Trophoblast cell (in vitro differentiated cells and primary cell): ENCODE measurements at regions not wholly inside any gene's neighbourhood (a gene's known extent, or its start where the extent isn't known, plus 50 kb on each side); places are given as distances from the start of the nearest gene placed in this dataset.

ENCODE experiments used
- DNase-seq, 2 donors: peaks; one replicate each; pipeline ENCODE4 v3.0.0-alpha.2; 2016
- H2AFZ ChIP-seq: 2 replicates; pipeline ENCODE4 v1.6.1; 2013; ENCODE audit warnings: low read length, moderate library complexity, mild to moderate bottlenecking; ENCODE audit not compliant: insufficient read depth, poor library complexity
- H2AK5ac ChIP-seq: 2 replicates; pipeline ENCODE4 v1.6.1; 2013; ENCODE audit warnings: mild to moderate bottlenecking, low read length
- H2BK120ac ChIP-seq: 2 replicates; pipeline ENCODE4 v1.6.1; 2013; ENCODE audit warnings: low read length, mild to moderate bottlenecking, moderate library complexity; ENCODE audit not compliant: insufficient read depth, poor library complexity
- H2BK12ac ChIP-seq: 2 replicates; pipeline ENCODE4 v1.6.1; 2013; ENCODE audit warnings: mild to moderate bottlenecking, low read length, moderate library complexity
- H2BK5ac ChIP-seq: 2 replicates; pipeline ENCODE4 v1.6.1; 2013; ENCODE audit warnings: low read length, low read depth, moderate library complexity, mild to moderate bottlenecking; ENCODE audit not compliant: poor library complexity
- H3K14ac ChIP-seq: 2 replicates; pipeline ENCODE4 v1.6.1; 2013; ENCODE audit warnings: mild to moderate bottlenecking, low read length
- H3K18ac ChIP-seq: 2 replicates; pipeline ENCODE4 v1.6.1; 2013; ENCODE audit warnings: mild to moderate bottlenecking, low read length
- H3K23ac ChIP-seq: 2 replicates; pipeline ENCODE4 v1.6.1; 2013; ENCODE audit warnings: low read length
- H3K27ac ChIP-seq: 2 replicates; pipeline ENCODE4 v1.5.1; 2013; ENCODE audit warnings: low read depth, mild to moderate bottlenecking, inconsistent platforms, low read length, moderate library complexity
- H3K27me3 ChIP-seq: 2 replicates; pipeline ENCODE4 v1.6.1; 2013; ENCODE audit warnings: inconsistent platforms, mild to moderate bottlenecking, low read length, moderate library complexity; ENCODE audit not compliant: insufficient read depth
- H3K36me3 ChIP-seq, 2 experiments: 1 replicate in 1 of 2; 2 replicates in 1 of 2; pipeline ENCODE4 v1.6.1; 2013; ENCODE audit warnings: low read length in 2 of 2, mild to moderate bottlenecking in 2 of 2, moderate library complexity in 1 of 2; ENCODE audit not compliant: insufficient read depth in 2 of 2, control insufficient read depth in 1 of 2
- H3K4ac ChIP-seq: 2 replicates; pipeline ENCODE4 v1.6.1; 2013; ENCODE audit warnings: low read depth, mild to moderate bottlenecking, low read length, moderate library complexity
- H3K4me1 ChIP-seq, 2 experiments: 1 replicate in 1 of 2; 2 replicates in 1 of 2; pipeline ENCODE4 v1.6.1; 2013; ENCODE audit warnings: low read length in 2 of 2, mild to moderate bottlenecking in 2 of 2, moderate library complexity in 1 of 2; ENCODE audit not compliant: insufficient read depth in 2 of 2, control insufficient read depth in 1 of 2
- H3K4me2 ChIP-seq: 2 replicates; pipeline ENCODE4 v1.6.1; 2013; ENCODE audit warnings: inconsistent platforms, mild to moderate bottlenecking, low read length, moderate library complexity
- H3K4me3 ChIP-seq: 2 replicates; pipeline ENCODE4 v1.5.1; 2013; ENCODE audit warnings: mild to moderate bottlenecking, low read depth, low read length, inconsistent platforms
- H3K79me1 ChIP-seq: one replicate; pipeline ENCODE4 v1.6.1; 2013; ENCODE audit warnings: low read length
- H3K79me2 ChIP-seq: 2 replicates; pipeline ENCODE4 v1.6.1; 2013; ENCODE audit warnings: low read length, mild to moderate bottlenecking; ENCODE audit not compliant: control insufficient read depth, insufficient read depth, poor library complexity
- H3K9ac ChIP-seq: 2 replicates; pipeline ENCODE4 v1.6.1; 2013; ENCODE audit warnings: mild to moderate bottlenecking, low read length
- H3K9me3 ChIP-seq: 2 replicates; pipeline ENCODE4 v1.6.1; 2013; ENCODE audit warnings: low read depth, mild to moderate bottlenecking, control low read depth, inconsistent platforms, low read length; ENCODE audit not compliant: insufficient read depth
- H4K12ac ChIP-seq: 2 replicates; pipeline ENCODE4 v1.6.1; 2013; ENCODE audit warnings: low read depth, mild to moderate bottlenecking, low read length, moderate library complexity
- H4K8ac ChIP-seq: 2 replicates; pipeline ENCODE4 v1.6.1; 2013; ENCODE audit warnings: low read depth, mild to moderate bottlenecking, low read length, moderate library complexity
- H4K91ac ChIP-seq: one replicate; pipeline ENCODE4 v1.6.1; 2013; ENCODE audit warnings: low read depth, mild to moderate bottlenecking, low read length, moderate library complexity
- WGBS: extraction: QIAGEN DNeasy Blood & Tissue Kit; methylation state at CpG from one replicate; pipeline ENCODE4 v1.1.7; 2013; ENCODE audit warnings: missing lambda C conversion rate; ENCODE audit not compliant: insufficient read length, insufficient coverage; ENCODE audit errors: extremely low coverage; 5-methylcytosine and 5-hydroxymethylcytosine counted together

DNA sequence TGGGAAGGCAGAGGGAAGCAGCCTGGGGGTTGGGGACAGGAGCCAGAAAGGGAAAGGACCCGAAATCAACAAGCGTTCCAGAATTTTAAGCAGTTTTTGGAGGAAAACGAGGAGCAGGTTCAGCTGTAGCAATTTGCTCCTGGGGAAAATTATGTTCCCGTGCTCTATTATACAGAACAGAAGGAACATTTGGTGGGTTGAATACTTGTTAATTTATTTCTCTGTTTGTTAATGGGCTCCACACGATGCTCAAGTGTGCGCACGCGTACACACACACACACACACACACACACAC lies 149.2 kb upstream of the LINGO1 start:
- no peak overlapping the region for H3K4me3 ChIP-seq
- WGBS: no CpG with 5 or more reads among the region's 8 CpGs
- H3K79me2 ChIP-seq: no peaks in the 10 kb centered on the region
- no peak overlapping the region for H2BK5ac ChIP-seq
- no peak overlapping the region for H4K8ac ChIP-seq
- no peak overlapping the region for H3K4me2 ChIP-seq
- no peak overlapping the region for H2AK5ac ChIP-seq
- H3K27ac ChIP-seq: no peak overlapping the region
- H3K9ac ChIP-seq: no peak overlapping the region
- H3K27me3 ChIP-seq: no peaks in the 10 kb centered on the region
- no peak overlapping the region for H4K91ac ChIP-seq
- peaks cover 0 to 5% of the 10 kb centered on the region in 2 experiments for H3K4me1 ChIP-seq
- peaks cover 5% of the 10 kb centered on the region for H3K9me3 ChIP-seq
- H3K23ac ChIP-seq: no peak overlapping the region
- H2AFZ ChIP-seq: no peak overlapping the region
- H3K14ac ChIP-seq: no peak overlapping the region
- no peak overlapping the region for H4K12ac ChIP-seq
- no peak overlapping the region for H2BK12ac ChIP-seq
- H2BK120ac ChIP-seq: no peak overlapping the region
- no peaks in the 10 kb centered on the region for H3K79me1 ChIP-seq
- no peaks in the 10 kb centered on the region for H3K36me3 ChIP-seq
- no peak overlapping the region for H3K18ac ChIP-seq
- DNase-seq: no peak
- no peak overlapping the region for H3K4ac ChIP-seq

GRCh38 chr15:77781151-77781945 lies 148.6 kb upstream of the LINGO1 start:
- no peak overlapping the region for H3K27ac ChIP-seq

GRCh38 chr15:77778802-77779201 lies 146.1 kb upstream of the LINGO1 start:
- Histone ChIP-seq H2BK120ac (no peak overlapping the region), H4K12ac (no peak overlapping the region), H3K79me1 (no peaks in the 10 kb centered on the region), H3K14ac (no peak overlapping the region), H3K27ac (no peak overlapping the region), H3K79me2 (no peaks in the 10 kb centered on the region), H4K8ac (no peak overlapping the region), H3K36me3 (no peaks in the 10 kb centered on the region), H3K27me3 (no peaks in the 10 kb centered on the region), H2BK5ac (no peak overlapping the region), H3K9me3 (peaks cover 5% of the 10 kb centered on the region), H3K9ac (no peak overlapping the region), H2AK5ac (no peak overlapping the region), H2BK12ac (no peak overlapping the region), H4K91ac (no peak overlapping the region), H3K4me2 (no peak overlapping the region), H3K4me3 (no peak overlapping the region), H3K4ac (no peak overlapping the region), H3K18ac (no peak overlapping the region), H3K4me1 (peaks cover 0 to 5% of the 10 kb centered on the region in 2 experiments), H2AFZ (no peak overlapping the region), H3K23ac (no peak overlapping the region)
- WGBS: no CpG with 5 or more reads among the region's 5 CpGs
- no peak for DNase-seq

More at GRCh38 chr15:77781151-77781945, 148.6 kb upstream of the LINGO1 start:
- Histone ChIP-seq H2AK5ac (no peak overlapping the region), H2BK5ac (no peak overlapping the region), H2BK120ac (no peak overlapping the region), H3K4ac (no peak overlapping the region), H3K18ac (no peak overlapping the region), H3K27me3 (no peaks in the 10 kb centered on the region), H3K14ac (no peak overlapping the region), H3K4me3 (no peak overlapping the region), H3K4me2 (no peak overlapping the region), H3K9me3 (peaks cover 5% of the 10 kb centered on the region), H2AFZ (no peak overlapping the region), H3K4me1 (peaks cover 0 to 5% of the 10 kb centered on the region in 2 experiments), H3K79me2 (no peaks in the 10 kb centered on the region), H4K8ac (no peak overlapping the region), H2BK12ac (no peak overlapping the region), H4K91ac (no peak overlapping the region), H3K23ac (no peak overlapping the region), H3K79me1 (no peaks in the 10 kb centered on the region), H4K12ac (no peak overlapping the region), H3K9ac (no peak overlapping the region), H3K36me3 (no peaks in the 10 kb centered on the region)
- no CpG with 5 or more reads among the region's 16 CpGs for WGBS
- no peak for DNase-seq

GRCh38 chr15:77775837-77776236 lies 143.1 kb upstream of the LINGO1 start:
- Histone ChIP-seq H2BK5ac (no peak overlapping the region), H3K79me1 (no peaks in the 10 kb centered on the region), H3K79me2 (no peaks in the 10 kb centered on the region), H4K8ac (no peak overlapping the region), H3K27me3 (no peaks in the 10 kb centered on the region), H3K9ac (no peak overlapping the region), H2AK5ac (no peak overlapping the region), H3K14ac (no peak overlapping the region), H3K18ac (no peak overlapping the region), H3K9me3 (peaks cover 5% of the 10 kb centered on the region), H2AFZ (no peak overlapping the region), H3K23ac (no peak overlapping the region), H3K4ac (no peak overlapping the region), H4K12ac (no peak overlapping the region), H3K4me1 (no peaks in the 10 kb centered on the region), H2BK120ac (no peak overlapping the region), H3K27ac (no peak overlapping the region), H4K91ac (no peak overlapping the region), H3K36me3 (no peaks in the 10 kb centered on the region), H2BK12ac (no peak overlapping the region), H3K4me2 (no peak overlapping the region), H3K4me3 (peak overlapping the region; percentile 45)
- WGBS: no CpG with 5 or more reads among the region's 10 CpGs
- no peak for DNase-seq
